BE2C (cell line): ENCODE measurements at regions not wholly inside any gene's neighbourhood (a gene's known extent, or its start where the extent isn't known, plus 50 kb on each side); places are given as distances from the start of the nearest gene placed in this dataset.

Experiments
- DNase-seq: peaks from one replicate; pipeline ENCODE4 v3.0.0-alpha.2; 2020
- H3K27me3 ChIP-seq: fragments of 250-450 bp; sonication (Bioruptor Pico); 2 replicates; pipeline ENCODE4 v1.5.1; 2020; ENCODE audit warnings: mild to moderate bottlenecking
- H3K36me3 ChIP-seq: fragments of 250-450 bp; sonication (Bioruptor Pico); 2 replicates; pipeline ENCODE4 v1.5.1; 2020; ENCODE audit warnings: mild to moderate bottlenecking
- H3K4me1 ChIP-seq: fragments of 250-450 bp; sonication (Bioruptor Pico); 2 replicates; pipeline ENCODE4 v1.5.1; 2020
- H3K4me3 ChIP-seq: 2 replicates; pipeline ENCODE4 v1.5.1; 2011; ENCODE audit warnings: low read depth, low read length
- H3K9me3 ChIP-seq: fragments of 250-450 bp; sonication (Bioruptor Pico); 2 replicates; pipeline ENCODE4 v1.5.1; 2020
- TF ChIP-seq, protein P1 (sequence below): IDR thresholded peaks from 2 replicates; pipeline ENCODE4 v1.5.1; 2012; ENCODE audit warnings: mild to moderate bottlenecking, low read depth, low read length

DNA sequence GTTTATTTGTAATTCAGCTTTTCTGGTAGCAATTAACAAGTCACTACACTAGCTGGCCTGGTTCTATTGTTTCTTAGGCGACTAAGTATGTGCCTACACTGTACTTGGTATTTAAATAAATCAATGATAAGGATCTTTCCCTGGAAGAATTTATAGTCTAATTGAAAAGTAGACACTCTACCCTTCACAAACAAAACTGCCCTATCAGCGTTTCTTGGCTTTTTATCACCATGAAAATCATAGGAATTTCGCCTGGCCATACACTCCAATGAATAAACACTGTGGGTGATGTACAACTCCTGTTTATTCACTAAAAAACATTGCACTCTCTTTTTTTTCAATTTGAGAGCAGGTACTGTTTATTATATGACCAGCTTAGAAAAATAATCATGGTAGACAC, 702.9 kb upstream of the ADGRL2 start:
- no peaks in the 10 kb centered on the region for H3K36me3 ChIP-seq
- no peaks in the 10 kb centered on the region for H3K27me3 ChIP-seq
- DNase-seq = no peak
- TF ChIP-seq, protein P1, sequence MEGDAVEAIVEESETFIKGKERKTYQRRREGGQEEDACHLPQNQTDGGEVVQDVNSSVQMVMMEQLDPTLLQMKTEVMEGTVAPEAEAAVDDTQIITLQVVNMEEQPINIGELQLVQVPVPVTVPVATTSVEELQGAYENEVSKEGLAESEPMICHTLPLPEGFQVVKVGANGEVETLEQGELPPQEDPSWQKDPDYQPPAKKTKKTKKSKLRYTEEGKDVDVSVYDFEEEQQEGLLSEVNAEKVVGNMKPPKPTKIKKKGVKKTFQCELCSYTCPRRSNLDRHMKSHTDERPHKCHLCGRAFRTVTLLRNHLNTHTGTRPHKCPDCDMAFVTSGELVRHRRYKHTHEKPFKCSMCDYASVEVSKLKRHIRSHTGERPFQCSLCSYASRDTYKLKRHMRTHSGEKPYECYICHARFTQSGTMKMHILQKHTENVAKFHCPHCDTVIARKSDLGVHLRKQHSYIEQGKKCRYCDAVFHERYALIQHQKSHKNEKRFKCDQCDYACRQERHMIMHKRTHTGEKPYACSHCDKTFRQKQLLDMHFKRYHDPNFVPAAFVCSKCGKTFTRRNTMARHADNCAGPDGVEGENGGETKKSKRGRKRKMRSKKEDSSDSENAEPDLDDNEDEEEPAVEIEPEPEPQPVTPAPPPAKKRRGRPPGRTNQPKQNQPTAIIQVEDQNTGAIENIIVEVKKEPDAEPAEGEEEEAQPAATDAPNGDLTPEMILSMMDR = no peak
- H3K4me1 ChIP-seq = no peaks in the 10 kb centered on the region
- H3K9me3 ChIP-seq = no peaks in the 10 kb centered on the region
- H3K4me3 ChIP-seq = no peak overlapping the region

DNA sequence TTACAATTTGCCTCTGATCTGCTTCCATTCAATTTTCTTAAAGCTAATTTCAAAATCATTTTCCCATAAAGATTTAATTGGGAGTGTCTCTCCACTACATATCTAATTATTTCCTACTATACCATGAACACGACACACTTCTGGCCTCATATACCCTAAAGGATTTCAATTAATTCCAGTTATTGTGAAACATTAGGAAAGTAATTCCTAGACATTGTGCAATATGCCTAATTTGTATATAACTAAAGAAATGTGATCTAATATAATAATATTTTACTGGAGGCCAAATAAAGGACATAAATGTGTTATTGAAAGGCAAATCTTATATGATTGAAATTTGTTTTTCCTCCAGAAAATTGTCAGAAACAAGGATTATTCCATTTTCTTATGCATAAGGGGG, 727.2 kb upstream of the ADGRL2 start:
- DNase-seq = no peak
- H3K4me1 ChIP-seq = no peaks in the 10 kb centered on the region; the same call in 1 of the 2 replicates
- no peaks in the 10 kb centered on the region for H3K27me3 ChIP-seq
- TF ChIP-seq, protein P1 = no peak
- no peak overlapping the region for H3K4me3 ChIP-seq
- no peaks in the 10 kb centered on the region for H3K9me3 ChIP-seq
- H3K36me3 ChIP-seq = no peaks in the 10 kb centered on the region

DNA sequence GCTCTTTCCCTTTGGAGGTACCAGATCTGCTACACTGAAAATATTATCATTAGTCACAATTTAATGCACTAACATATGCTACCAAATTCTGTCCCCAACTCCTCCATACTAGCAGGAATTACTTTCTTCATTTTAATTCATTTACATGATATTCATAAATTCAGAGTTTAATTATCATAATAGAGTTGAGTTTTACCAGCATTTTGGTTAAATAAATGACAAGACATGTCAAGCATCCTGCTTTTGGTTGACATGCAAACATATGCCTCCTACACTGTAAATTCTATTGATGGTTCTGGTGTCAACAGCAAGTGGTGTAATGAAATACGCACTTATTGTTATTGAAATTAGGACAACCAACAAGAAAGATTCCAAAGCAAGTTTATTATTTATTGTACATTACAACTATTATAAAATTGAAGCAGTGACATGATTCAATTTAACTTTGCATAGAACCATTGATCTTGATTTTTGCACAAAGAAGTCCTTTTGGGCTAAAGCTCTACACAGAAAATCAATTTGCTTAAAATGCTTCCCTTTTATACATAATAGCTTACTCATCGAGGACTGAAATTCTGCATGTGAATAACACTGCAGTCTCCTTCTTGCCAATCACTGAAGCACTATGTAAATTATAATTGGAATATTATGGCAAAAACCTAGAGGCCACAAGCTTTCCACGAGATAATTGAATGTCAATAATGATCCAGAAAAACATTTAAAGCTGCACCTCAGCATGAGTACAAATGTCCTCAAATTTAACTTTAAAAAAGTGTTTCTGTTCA, 728.6 kb upstream of the ADGRL2 start:
- no peaks in the 10 kb centered on the region for H3K36me3 ChIP-seq

DNA sequence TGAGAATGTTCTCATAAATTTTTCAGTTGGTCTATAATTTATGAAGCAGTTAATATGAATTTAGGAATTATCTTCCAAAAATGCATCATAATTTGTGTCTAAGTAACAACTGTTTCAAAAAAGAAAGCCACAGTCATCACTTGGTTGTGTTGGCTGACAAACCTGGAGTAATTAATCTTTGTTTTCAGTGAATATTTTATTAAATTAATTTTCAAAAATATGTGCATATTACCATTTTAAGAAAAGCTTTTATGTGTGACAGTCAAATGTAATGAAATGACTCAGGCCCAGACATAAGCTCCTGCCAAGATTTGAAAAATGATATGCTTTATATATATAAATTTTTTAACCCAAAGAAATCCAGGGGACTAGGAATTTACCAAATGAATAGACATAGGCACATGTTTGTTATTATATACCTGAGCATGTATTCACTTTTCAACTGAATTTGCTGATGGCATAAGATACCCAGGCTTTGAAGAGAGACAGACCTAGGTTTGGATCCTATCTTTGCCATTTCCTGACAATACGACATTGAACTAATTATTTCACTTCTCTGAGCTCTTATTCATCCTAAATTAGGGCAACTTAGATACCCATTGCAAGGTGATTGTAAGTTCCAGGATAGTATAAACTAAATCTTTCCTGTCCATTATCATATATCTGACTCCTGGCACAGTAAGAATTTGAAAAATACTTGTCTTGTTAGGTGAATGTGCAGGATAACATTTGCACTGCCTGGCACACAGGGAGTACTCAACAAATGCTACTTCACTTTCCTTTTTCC, 729.5 kb upstream of the ADGRL2 start:
- DNase-seq = no peak
- TF ChIP-seq, protein P1 = no peak
- Histone ChIP-seq H3K4me1 (no peaks in the 10 kb centered on the region; the same call in 1 of the 2 replicates), H3K9me3 (no peaks in the 10 kb centered on the region), H3K4me3 (no peak overlapping the region), H3K27me3 (no peaks in the 10 kb centered on the region), H3K36me3 (no peaks in the 10 kb centered on the region)

More for the DNA sequence above, 728.6 kb upstream of the ADGRL2 start:
- no peaks in the 10 kb centered on the region; the same call in 1 of the 2 replicates for H3K4me1 ChIP-seq
- H3K27me3 ChIP-seq = no peaks in the 10 kb centered on the region
- TF ChIP-seq, protein P1 = no peak
- H3K4me3 ChIP-seq = no peak overlapping the region
- no peaks in the 10 kb centered on the region for H3K9me3 ChIP-seq
- no peak for DNase-seq

DNA sequence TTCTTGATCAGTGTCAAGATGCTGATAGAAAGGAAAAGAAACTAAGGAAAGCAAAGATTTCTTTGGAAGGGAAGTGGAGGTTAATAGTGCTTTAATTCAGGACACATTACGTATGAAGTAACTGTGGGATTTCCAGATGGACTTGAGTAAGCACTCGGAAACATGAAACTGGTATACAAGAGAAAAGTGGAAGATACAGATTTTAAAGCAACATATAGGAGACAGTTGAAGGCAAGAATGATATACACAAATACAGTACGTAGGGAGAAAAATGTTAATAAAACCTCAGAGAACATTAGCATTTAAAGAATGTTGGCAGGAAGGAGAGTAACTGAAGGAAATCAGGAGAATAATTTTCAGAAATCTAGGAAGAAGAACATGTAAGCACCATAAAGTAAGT, 730.9 kb upstream of the ADGRL2 start:
- H3K4me1 ChIP-seq = no peaks in the 10 kb centered on the region; the same call in 1 of the 2 replicates
- H3K4me3 ChIP-seq = no peak overlapping the region
- H3K36me3 ChIP-seq = no peaks in the 10 kb centered on the region
- no peaks in the 10 kb centered on the region for H3K9me3 ChIP-seq
- DNase-seq = no peak
- no peaks in the 10 kb centered on the region for H3K27me3 ChIP-seq
- TF ChIP-seq, protein P1 = no peak

DNA sequence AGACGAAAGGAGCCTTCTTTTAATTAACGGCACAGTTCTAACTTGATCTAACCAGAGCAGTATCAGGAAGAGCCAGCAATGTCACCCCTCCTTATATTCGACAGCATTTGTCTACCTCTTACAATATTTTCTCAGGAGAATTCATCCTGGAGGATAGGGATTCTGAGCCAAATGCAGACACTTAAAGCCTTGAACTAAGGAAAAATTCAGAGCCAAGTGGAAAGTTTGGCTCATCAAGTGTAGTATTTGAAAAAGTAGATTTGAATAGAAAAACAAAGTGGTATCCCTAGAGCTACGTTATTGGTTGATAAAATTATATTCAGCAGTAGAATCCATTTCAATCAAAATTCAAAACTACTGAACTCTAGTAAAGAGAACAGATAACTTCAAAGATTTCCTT, 732.0 kb upstream of the ADGRL2 start:
- Histone ChIP-seq H3K4me1 (no peaks in the 10 kb centered on the region; the same call in 1 of the 2 replicates), H3K36me3 (no peaks in the 10 kb centered on the region), H3K4me3 (no peak overlapping the region), H3K9me3 (no peaks in the 10 kb centered on the region), H3K27me3 (no peaks in the 10 kb centered on the region)
- no peak for DNase-seq
- TF ChIP-seq, protein P1 = no peak
